GM12875 (cell line): ENCODE measurements at regions not wholly inside any gene's neighbourhood (a gene's known extent, or its start where the extent isn't known, plus 50 kb on each side); places are given as distances from the start of the nearest gene placed in this dataset.

ENCODE experiments used
- H3K4me3 ChIP-seq: one replicate; pipeline ENCODE4 v1.5.1; 2011; ENCODE audit warnings: low read depth, low read length, control low read depth
- TF ChIP-seq, protein P1 (sequence below): IDR thresholded peaks from 2 replicates; pipeline ENCODE4 v1.5.1; 2011; ENCODE audit warnings: low read depth, mild to moderate bottlenecking, control low read depth, inconsistent platforms, low read length, moderate library complexity, borderline replicate concordance; ENCODE audit not compliant: insufficient read depth

DNA sequence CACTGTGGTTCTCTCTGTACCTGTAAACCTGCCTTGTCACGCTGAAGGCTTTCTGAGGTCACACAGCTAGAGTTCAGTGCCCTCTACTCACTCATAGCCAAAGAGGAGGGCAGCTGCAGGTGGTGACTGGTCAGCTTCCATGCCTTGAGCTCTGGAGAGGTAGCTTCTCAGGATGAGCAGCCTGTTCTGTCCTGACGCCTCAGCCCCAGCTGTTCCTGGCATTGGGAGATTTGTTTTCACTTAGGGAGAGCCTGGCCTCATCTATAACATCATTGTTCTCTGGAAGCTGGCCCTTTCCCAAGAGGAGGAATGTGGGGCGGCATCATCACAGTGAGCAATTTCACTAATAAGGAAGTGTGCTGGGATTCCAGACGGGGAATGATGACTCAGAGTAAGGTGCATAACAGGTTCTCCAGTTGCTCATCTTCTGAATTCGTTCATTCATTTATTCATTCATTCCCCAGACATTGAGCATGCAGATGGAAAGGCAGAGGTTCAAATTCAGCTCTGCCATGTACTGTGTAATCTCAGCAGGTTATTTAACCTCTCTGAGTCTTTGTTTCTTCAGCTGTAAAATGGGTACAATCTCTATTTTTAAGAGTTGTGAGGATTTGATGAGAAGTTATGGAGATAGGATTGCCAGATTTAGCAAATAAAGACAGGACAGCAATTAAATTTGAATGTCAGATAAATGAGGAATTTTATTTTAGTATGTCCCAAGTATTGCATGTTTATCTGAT, 255.8 kb upstream of the CRY1 start:
- TF ChIP-seq, protein P1, sequence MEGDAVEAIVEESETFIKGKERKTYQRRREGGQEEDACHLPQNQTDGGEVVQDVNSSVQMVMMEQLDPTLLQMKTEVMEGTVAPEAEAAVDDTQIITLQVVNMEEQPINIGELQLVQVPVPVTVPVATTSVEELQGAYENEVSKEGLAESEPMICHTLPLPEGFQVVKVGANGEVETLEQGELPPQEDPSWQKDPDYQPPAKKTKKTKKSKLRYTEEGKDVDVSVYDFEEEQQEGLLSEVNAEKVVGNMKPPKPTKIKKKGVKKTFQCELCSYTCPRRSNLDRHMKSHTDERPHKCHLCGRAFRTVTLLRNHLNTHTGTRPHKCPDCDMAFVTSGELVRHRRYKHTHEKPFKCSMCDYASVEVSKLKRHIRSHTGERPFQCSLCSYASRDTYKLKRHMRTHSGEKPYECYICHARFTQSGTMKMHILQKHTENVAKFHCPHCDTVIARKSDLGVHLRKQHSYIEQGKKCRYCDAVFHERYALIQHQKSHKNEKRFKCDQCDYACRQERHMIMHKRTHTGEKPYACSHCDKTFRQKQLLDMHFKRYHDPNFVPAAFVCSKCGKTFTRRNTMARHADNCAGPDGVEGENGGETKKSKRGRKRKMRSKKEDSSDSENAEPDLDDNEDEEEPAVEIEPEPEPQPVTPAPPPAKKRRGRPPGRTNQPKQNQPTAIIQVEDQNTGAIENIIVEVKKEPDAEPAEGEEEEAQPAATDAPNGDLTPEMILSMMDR: no peak
- no peak overlapping the region for H3K4me3 ChIP-seq

DNA sequence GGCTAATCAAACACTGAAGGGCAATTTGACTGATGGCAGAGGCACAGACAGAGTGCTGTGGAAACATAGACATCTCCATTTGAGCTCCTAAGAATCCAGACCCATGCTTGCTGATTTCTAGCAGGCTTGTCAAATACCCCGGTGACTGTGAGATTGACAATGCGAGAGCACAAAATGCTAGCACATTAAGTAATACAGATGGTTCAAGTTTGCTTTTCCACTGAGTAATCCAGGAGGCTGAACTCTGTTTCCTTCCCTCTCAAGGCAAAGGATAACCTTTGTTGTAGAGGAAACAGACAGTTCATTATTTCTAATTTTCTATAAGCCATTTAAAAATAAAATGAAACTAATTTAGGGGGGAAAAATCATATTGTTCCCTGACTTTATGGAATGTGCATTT, 256.5 kb upstream of the CRY1 start:
- H3K4me3 ChIP-seq: no peak overlapping the region
- TF ChIP-seq, protein P1: no peak

DNA sequence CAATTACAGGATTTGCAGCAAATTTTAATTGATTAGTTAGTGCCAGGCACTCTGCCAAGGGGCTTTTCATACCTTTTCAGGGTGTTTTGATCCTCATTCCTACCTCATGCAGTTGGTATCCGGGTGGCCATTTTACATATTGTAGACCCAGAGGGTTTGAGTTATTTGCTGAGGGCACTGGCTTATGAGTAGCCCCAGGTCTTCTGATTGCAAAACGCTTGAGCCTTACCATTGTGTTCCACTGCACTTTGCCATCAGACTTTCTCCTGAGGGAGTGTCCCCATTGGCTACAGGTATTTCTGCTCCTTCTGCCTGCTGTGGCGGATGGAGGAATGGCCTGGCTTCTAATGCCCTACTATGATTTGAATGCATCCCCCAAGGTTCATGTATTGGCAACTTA, 257.8 kb upstream of the CRY1 start:
- TF ChIP-seq, protein P1: no peak
- no peak overlapping the region for H3K4me3 ChIP-seq

DNA sequence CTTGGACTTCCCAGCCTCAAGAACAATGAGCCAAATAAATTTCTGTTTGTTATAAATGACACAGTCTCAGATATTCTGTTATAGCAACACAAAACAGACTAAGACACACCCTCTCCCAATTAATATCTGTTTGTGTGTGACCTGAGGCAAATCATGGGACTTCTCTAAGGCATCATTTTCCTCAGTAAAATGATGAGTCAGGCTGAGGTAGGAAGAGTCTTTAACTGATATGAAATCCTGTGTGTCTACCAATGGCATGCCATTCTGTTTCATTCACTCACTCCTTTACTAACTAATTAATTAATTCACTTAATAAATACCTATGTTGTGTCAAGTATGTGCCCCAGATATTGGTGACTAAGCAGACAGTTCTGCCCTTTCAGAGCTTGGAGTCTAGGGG, 258.4 kb upstream of the CRY1 start:
- no peak overlapping the region for H3K4me3 ChIP-seq

DNA sequence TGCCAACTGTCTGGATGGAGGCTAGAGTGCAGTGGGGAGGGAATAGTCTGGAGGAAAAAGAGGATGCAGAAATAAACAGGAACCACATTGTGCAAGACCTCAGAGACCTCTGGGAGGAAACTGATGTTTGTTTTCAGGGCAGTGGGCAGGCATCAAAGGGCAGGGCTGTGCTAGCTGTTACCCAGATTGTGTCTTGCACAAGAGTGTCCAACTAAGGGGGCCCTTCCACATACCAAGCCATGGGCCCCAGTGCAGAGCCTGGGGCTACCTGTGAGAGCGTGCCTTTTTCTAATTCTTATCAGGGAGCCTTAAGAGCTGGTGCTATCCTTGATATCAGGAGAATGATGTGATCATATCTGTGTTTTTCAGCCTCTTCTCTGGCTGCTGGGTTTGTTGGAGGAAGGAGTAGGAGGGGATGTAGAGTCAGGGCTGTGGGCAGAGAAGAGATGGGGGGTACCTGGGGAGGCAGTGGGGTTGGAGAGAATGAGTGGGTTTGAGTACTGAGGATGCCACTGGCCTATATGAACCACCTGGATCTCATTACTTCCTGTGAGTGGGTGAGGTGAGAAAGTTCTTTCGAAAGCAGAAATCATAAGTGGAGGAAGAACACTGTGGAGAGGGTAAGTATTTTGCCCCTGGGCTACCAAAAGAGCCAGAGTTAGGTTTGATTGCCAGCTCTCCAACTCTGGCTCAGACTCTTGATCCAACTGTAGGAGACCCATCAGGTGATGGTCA, 259.2 kb upstream of the CRY1 start:
- TF ChIP-seq, protein P1: no peak
- no peak overlapping the region for H3K4me3 ChIP-seq

More for the DNA sequence above, 258.4 kb upstream of the CRY1 start:
- TF ChIP-seq, protein P1: no peak

DNA sequence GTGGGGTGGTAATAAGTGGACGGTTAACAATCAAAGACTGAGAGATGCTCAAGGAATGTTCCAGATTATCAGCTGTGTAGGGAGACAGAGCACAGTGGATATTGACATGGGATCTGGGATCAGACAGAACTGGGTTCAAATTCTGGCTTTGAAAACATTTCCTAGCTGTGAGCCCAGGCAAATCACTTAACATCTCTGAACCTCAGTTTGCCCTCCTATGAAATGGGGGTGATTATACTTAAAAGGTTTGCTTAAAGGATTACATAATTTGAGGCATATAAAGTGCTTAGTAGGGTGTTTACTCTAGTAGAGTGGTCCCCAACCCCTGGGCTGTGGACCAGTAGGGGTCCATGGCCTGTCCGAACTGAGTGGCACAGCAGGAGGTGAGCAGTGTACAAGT, 260.0 kb upstream of the CRY1 start:
- no peak overlapping the region for H3K4me3 ChIP-seq
- TF ChIP-seq, protein P1: no peak
